ENCODE measurements at regions not wholly inside any gene's neighbourhood (a gene's known extent, or its start where the extent isn't known, plus 50 kb on each side); places are given as distances from the start of the nearest gene placed in this dataset.

GRCh38 chr9:108264093-108264492 is 591.7 kb downstream of the ACTL7B start:
- Histone ChIP-seq H3K9me3 (ENCODE audit: control insufficient read depth in 4 of 4, insufficient read depth in 3 of 4, low read length in 3 of 4) (peaks cover 0 to 2% (median 0%) of the 10 kb centered on the region in 4 donors), H3K36me3 (ENCODE audit: control insufficient read depth in 4 of 4, insufficient read depth in 4 of 4, low read length in 4 of 4) (no peaks in the 10 kb centered on the region), H3K27me3 (ENCODE audit: control insufficient read depth in 3 of 3, insufficient read depth in 3 of 3, low read length in 2 of 3) (no peaks in the 10 kb centered on the region), H3K4me3 (no peak overlapping the region), H3K27ac (ENCODE audit: low read depth in 1 of 2, low read length in 1 of 2) (no peak overlapping the region), H3K4me1 (ENCODE audit: control insufficient read depth in 5 of 5, insufficient read depth in 5 of 5, low read length in 5 of 5) (no peaks in the 10 kb centered on the region), H3K9ac (ENCODE audit: insufficient read depth in 1 of 2, low read length in 2 of 2) (no peak overlapping the region)
- ATAC-seq (ENCODE audit: insufficient read depth, low FRiP score): no peak
- DNase-seq: no peak
- WGBS, 2 donors: 83 to 95% methylated on average over 4 of the region's 4 CpGs
- TF ChIP-seq CTCF (IDR thresholded peaks at IDR 0.05; ENCODE audit: control extremely low read depth, extremely low read depth): no peak

GRCh38 chr9:108262836-108263235 is 593.0 kb downstream of the ACTL7B start:
- no peak overlapping the region for H3K4me3 ChIP-seq
- no peak for DNase-seq
- H3K27ac ChIP-seq (ENCODE audit: low read depth in 1 of 2, low read length in 1 of 2): no peak overlapping the region
- 93 to 97% methylated on average over 9 of the region's 9 CpGs for WGBS, 2 donors
- H3K4me1 ChIP-seq (ENCODE audit: control insufficient read depth in 5 of 5, insufficient read depth in 5 of 5, low read length in 5 of 5): peaks cover 0 to 8% (median 0%) of the 10 kb centered on the region in 5 donors
- no peak overlapping the region for H3K9ac ChIP-seq (ENCODE audit: insufficient read depth in 1 of 2, low read length in 2 of 2)
- no peaks in the 10 kb centered on the region for H3K36me3 ChIP-seq (ENCODE audit: control insufficient read depth in 4 of 4, insufficient read depth in 4 of 4, low read length in 4 of 4)
- ATAC-seq (ENCODE audit: insufficient read depth, low FRiP score): no peak
- TF ChIP-seq CTCF (IDR thresholded peaks at IDR 0.05; ENCODE audit: control extremely low read depth, extremely low read depth): no peak
- H3K9me3 ChIP-seq (ENCODE audit: control insufficient read depth in 4 of 4, insufficient read depth in 3 of 4, low read length in 3 of 4): peaks cover 0 to 2% (median 0%) of the 10 kb centered on the region in 4 donors
- no peaks in the 10 kb centered on the region for H3K27me3 ChIP-seq (ENCODE audit: control insufficient read depth in 3 of 3, insufficient read depth in 3 of 3, low read length in 2 of 3)

GRCh38 chr9:108259917-108260675 is 595.7 kb downstream of the ACTL7B start:
- Histone ChIP-seq H3K9me3 (ENCODE audit: control insufficient read depth in 4 of 4, insufficient read depth in 3 of 4, low read length in 3 of 4) (peaks cover 0 to 2% (median 0%) of the 10 kb centered on the region in 4 donors), H3K27me3 (ENCODE audit: control insufficient read depth in 3 of 3, insufficient read depth in 3 of 3, low read length in 2 of 3) (no peaks in the 10 kb centered on the region), H3K9ac (ENCODE audit: insufficient read depth in 1 of 2, low read length in 2 of 2) (no peak overlapping the region), H3K27ac (ENCODE audit: low read depth in 1 of 2, low read length in 1 of 2) (no peak overlapping the region), H3K36me3 (ENCODE audit: control insufficient read depth in 4 of 4, insufficient read depth in 4 of 4, low read length in 4 of 4) (no peaks in the 10 kb centered on the region), H3K4me3 (no peak overlapping the region), H3K4me1 (ENCODE audit: control insufficient read depth in 5 of 5, insufficient read depth in 5 of 5, low read length in 5 of 5) (peaks cover 0 to 10% (median 2%) of the 10 kb centered on the region in 5 donors)
- ATAC-seq (ENCODE audit: insufficient read depth, low FRiP score) (no peak), DNase-seq (no peak)
- no peak for TF ChIP-seq CTCF (IDR thresholded peaks at IDR 0.05; ENCODE audit: control extremely low read depth, extremely low read depth)
- WGBS, 2 donors: 91 to 93% methylated on average over 5 of the region's 5 CpGs
